Neural progenitor cell (in vitro differentiated cells): ENCODE measurements at regions not wholly inside any gene's neighbourhood (a gene's known extent, or its start where the extent isn't known, plus 50 kb on each side); places are given as distances from the start of the nearest gene placed in this dataset.

Experiments used
- CTCF ChIP-seq: fragments of 200-600 bp; sonication (generic); IDR thresholded peaks from 2 replicates; pipeline ENCODE4 v1.5.1; 2017; ENCODE audit warnings: antibody characterized with exemption, mild to moderate bottlenecking
- EZH2 ChIP-seq: fragments of 200-600 bp; sonication (generic); IDR thresholded peaks from 2 replicates; pipeline ENCODE4 v1.6.1; 2017; ENCODE audit warnings: antibody characterized with exemption, mild to moderate bottlenecking, moderate library complexity

DNA sequence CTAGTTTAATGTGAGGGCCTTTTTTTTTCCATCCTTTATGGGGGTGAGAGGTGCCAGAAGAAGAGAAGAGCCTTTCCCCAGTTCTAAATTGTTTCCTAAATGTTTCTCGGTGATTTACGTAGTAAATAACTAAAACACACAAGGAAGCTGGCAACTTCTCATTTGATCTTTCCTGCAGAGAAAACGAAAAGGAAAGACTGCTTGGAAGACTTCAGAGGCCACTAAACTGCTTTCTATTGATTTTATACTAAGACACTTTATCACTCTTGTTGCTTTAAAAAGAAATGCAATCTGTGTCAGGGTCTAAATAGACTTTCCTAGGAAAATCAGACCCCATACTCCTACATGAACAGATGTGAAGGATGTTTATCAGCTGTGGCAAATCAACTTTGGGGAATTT is 52.1 kb upstream of the KAZN start:
- TF ChIP-seq CTCF (no peak), EZH2 (no peak)
